Heart left ventricle (tissue), 16 donors: ENCODE measurements at regions not wholly inside any gene's neighbourhood (a gene's known extent, or its start where the extent isn't known, plus 50 kb on each side); places are given as distances from the start of the nearest gene placed in this dataset.
"Not testable (repeated sequence)": the region's sequence is repeated elsewhere in the genome, so short reads cannot be mapped to it uniquely, and the experiment has no call there.

Experiments used
- ATAC-seq, 4 donors: fragments of 200-7000 bp; cut with Tn5 transposase; one replicate each; pipeline ENCODE4 v1.9.1; 2020 to 2022; ENCODE audit warnings: moderate library complexity in 4 of 4, mild to moderate bottlenecking in 3 of 4, moderate number of reproducible peaks in 1 of 4
- DNase-seq, 5 donors: peaks; one replicate each; pipeline ENCODE4 v3.0.0-alpha.2; 2020
- H3K27ac ChIP-seq, 12 donors: fragments of 200-600 bp; sonication (generic) in 4 of 12; one replicate each; pipeline versions ENCODE4 v1.5.0 to v1.8.0; 2016 to 2022; ENCODE audit warnings: mild to moderate bottlenecking in 2 of 12
- H3K27me3 ChIP-seq, 9 donors: fragments of 200-600 bp; sonication (generic) in 2 of 9; one replicate each; pipeline versions ENCODE4 v1.5.1 to v1.8.0; 2016 to 2022; ENCODE audit warnings: mild to moderate bottlenecking in 3 of 9
- H3K36me3 ChIP-seq, 9 donors: fragments of 200-600 bp; sonication (generic) in 2 of 9; one replicate each; pipeline versions ENCODE4 v1.5.0 to v1.8.0; 2018 to 2022; ENCODE audit warnings: mild to moderate bottlenecking in 2 of 9
- H3K4me1 ChIP-seq, 12 donors: fragments of 200-600 bp; sonication (generic) in 4 of 12; one replicate each; pipeline versions ENCODE4 v1.5.0 to v1.8.0; 2016 to 2022; ENCODE audit warnings: mild to moderate bottlenecking in 3 of 12
- H3K4me3 ChIP-seq, 12 donors: fragments of 200-600 bp; sonication (generic) in 4 of 12; one replicate each; pipeline versions ENCODE4 v1.5.0 to v1.8.0; 2017 to 2022; ENCODE audit warnings: mild to moderate bottlenecking in 9 of 12, moderate library complexity in 4 of 12
- H3K9me3 ChIP-seq, 12 donors: fragments of 200-600 bp; sonication (generic) in 4 of 12; one replicate each; pipeline versions ENCODE4 v1.5.0 to v1.8.0; 2016 to 2022; ENCODE audit warnings: mild to moderate bottlenecking in 1 of 12
- POLR2A ChIP-seq, 2 donors: fragments of 450-650 bp; IDR thresholded peaks; one replicate each; pipeline ENCODE4 v1.6.1; 2017; ENCODE audit warnings: antibody characterized with exemption in 2 of 2, mild to moderate bottlenecking in 2 of 2, moderate library complexity in 2 of 2
- WGBS, 4 donors: extraction: QIAGEN DNeasy Blood & Tissue Kit in 2 of 4; methylation state at CpG; one replicate each; pipeline versions ENCODE4 v1.1.5 to v1.1.7; 2013 to 2018; 5-methylcytosine and 5-hydroxymethylcytosine counted together
- intact Hi-C, 10 donors: fragments of 100-400 bp; cut with DNase I; formaldehyde crosslinking; loops; one replicate each; pipeline versions ENCODE4 v1.11.1 to v1.14.2; 2022
- TF ChIP-seq, protein P1 (sequence below), 12 donors: fragments of 200-600 bp; sonication (generic) in 4 of 12; IDR thresholded peaks; one replicate each; pipeline versions ENCODE4 v1.5.0 to v1.8.0; 2018 to 2022; ENCODE audit warnings: antibody characterized with exemption in 12 of 12, mild to moderate bottlenecking in 5 of 12
- donor health status: ischemic (EF 13 %, LVEDD 7.1; RV severe dilation, severe dysfunction).
- donor health status: healthy with polysubstance abuse.
- donor health status: DM: no; HTN: yes; CAD: no.
- donor health status: DM: no; HTN: no; CAD: no.
- donor health status: ischemic (EF 25% LVEDD 6.9; RV normal size, moderate dysfunction).
- donor health status: ischemic (EF 25% LVEDD 5.7; RV mildly dilated, moderate dysfunction).
- donor health status: healthy.
- donor health status: DM: yes; HTN: yes; CAD: no.
- donor health status: ischemic (EF 35%, LVEDD 5.7; RV mildly dilated, moderate dysfunction).
- donor health status: nonischemic (EF 11% LVEDD 7.7; RV severe dilation, severe dysfunction).
- donor health status: DM: yes; HTN: yes; CAD: no.
- donor health status: PGD.
- donor health status: ischemic (EF 29% LVEDD 5.4; RV normal size, mild dysfunction).
- donor health status: nonischemic (EF 23%, LVEDD 6.1; RV moderate dilation, normal function).

DNA sequence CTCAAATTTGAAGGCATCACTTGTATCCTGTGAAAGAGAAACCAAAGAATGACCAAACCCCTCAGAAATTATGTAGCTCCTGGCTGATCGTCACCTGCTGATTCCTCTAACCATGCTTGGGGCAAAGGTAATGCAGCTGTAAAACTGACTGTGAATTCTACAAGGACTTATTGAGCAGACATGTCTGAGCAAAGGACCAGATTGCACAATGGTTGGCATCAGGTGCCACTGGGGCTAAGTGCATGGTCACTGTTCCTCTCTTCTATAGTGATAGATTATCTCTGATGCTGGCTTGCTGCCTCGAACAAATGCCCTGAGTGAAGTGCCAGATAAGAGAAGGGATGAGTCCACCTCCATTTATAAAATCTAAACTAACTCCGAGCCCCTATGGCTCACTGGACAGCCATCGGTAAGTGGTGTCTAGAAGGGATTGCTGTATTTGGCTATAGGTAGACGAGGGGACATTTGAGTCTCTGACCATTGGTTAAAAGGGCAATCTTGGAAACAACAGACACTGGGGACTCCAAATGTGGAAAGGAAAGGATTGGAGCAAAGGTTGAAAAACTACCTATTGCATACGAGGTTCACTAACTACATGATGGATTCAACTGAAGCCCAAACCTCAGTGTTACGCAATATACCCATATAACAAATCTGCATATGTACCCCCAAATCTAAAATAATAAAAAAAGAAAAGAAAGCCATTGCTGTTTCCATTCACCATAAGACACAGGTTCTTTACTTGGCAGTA is 110.7 kb upstream of the IGSF1 start:
- DNase-seq (no peak), ATAC-seq (no peak)
- H3K4me1 ChIP-seq, result no peaks in the 10 kb centered on the region
- intact Hi-C loops, result no loop called here
- H3K4me3 ChIP-seq, result no peak overlapping the region
- H3K36me3 ChIP-seq, result no peaks in the 10 kb centered on the region
- H3K9me3 ChIP-seq, result no peaks in the 10 kb centered on the region
- TF ChIP-seq POLR2A (IDR thresholded peaks at IDR 0.05), result no peak
- TF ChIP-seq, protein P1, sequence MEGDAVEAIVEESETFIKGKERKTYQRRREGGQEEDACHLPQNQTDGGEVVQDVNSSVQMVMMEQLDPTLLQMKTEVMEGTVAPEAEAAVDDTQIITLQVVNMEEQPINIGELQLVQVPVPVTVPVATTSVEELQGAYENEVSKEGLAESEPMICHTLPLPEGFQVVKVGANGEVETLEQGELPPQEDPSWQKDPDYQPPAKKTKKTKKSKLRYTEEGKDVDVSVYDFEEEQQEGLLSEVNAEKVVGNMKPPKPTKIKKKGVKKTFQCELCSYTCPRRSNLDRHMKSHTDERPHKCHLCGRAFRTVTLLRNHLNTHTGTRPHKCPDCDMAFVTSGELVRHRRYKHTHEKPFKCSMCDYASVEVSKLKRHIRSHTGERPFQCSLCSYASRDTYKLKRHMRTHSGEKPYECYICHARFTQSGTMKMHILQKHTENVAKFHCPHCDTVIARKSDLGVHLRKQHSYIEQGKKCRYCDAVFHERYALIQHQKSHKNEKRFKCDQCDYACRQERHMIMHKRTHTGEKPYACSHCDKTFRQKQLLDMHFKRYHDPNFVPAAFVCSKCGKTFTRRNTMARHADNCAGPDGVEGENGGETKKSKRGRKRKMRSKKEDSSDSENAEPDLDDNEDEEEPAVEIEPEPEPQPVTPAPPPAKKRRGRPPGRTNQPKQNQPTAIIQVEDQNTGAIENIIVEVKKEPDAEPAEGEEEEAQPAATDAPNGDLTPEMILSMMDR (IDR thresholded peaks at IDR 0.05), result no peak
- WGBS, 4 donors, result 68 to 81% (median 76%) methylated on average over 7 of the region's 7 CpGs
- H3K27ac ChIP-seq, result no peak overlapping the region
- H3K27me3 ChIP-seq, result peaks cover 0 to 9% (median 0%) of the 10 kb centered on the region in 9 donors

DNA sequence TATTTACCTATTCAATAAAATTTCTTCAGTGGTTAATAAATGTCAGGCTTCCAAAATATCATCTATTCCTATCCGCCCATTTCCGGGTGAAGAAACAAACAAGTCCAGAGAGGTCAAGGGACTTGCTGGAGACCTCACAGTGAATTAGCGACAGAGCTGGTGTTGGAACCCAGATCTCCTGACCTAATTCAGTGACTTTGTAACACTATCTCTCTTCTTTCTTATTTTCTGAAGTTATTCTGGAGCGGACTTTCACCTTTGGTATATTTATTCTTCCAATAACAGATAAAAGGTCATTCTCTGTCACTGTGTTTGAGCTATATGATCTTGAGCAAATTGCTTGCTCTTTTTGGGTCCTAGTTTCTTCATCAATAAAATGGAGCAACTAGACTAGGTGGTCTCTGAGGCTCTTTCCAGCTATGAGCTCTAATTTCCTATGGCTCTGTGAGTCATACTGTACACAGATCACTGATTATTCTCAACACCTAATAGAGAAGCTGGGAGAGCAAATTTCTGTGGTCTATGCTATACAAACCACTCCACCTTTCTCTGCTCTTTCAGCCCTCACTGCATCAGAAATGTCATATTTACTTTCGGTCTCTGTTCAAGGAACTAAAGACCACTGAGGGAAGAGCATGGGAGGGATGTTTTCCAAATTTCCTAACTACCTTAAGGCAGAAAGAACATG is 113.2 kb upstream of the IGSF1 start:
- Histone ChIP-seq H3K9me3 (no peaks in the 10 kb centered on the region), H3K27ac (no peak overlapping the region), H3K36me3 (no peaks in the 10 kb centered on the region), H3K27me3 (no peaks in the 10 kb centered on the region), H3K4me1 (no peaks in the 10 kb centered on the region), H3K4me3 (no peak overlapping the region)
- no peak for TF ChIP-seq POLR2A (IDR thresholded peaks at IDR 0.05)
- TF ChIP-seq, protein P1 (IDR thresholded peaks at IDR 0.05), result no peak
- intact Hi-C loops, result no loop called here
- 70 to 92% (median 86%) methylated on average over 5 of the region's 5 CpGs for WGBS, 4 donors
- no peak for ATAC-seq
- no peak for DNase-seq

DNA sequence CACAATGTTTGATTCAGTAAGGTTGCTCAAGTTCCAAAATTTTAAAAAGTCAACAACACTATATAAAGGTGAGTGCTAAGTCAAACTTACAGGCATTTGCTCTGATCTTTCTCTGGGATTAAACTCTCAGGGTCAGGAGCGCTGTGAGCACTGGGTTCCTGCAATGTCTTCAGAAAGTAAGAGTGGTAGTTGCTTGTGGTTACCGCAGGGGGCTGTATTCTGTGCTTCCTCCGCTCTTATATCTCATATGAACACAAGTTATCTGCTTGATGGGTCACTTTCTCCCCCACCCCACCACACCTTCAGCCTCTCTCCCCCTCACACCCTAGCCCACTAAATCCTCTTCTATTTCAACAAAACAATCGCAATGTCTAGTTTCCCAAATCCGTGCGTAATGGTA is 116.4 kb upstream of the IGSF1 start:
- no peaks in the 10 kb centered on the region for H3K4me1 ChIP-seq
- H3K27me3 ChIP-seq, result no peaks in the 10 kb centered on the region
- WGBS, 4 donors, result 47 to 72% (median 54%) methylated on average over 6 of the region's 6 CpGs
- no peak overlapping the region for H3K27ac ChIP-seq
- H3K36me3 ChIP-seq, result no peaks in the 10 kb centered on the region
- DNase-seq, result no peak
- TF ChIP-seq, protein P1 (IDR thresholded peaks at IDR 0.05), result no peak
- TF ChIP-seq POLR2A (IDR thresholded peaks at IDR 0.05), result no peak
- no peak overlapping the region for H3K4me3 ChIP-seq
- no peaks in the 10 kb centered on the region for H3K9me3 ChIP-seq
- no peak for ATAC-seq
- intact Hi-C loops, result no loop called here

DNA sequence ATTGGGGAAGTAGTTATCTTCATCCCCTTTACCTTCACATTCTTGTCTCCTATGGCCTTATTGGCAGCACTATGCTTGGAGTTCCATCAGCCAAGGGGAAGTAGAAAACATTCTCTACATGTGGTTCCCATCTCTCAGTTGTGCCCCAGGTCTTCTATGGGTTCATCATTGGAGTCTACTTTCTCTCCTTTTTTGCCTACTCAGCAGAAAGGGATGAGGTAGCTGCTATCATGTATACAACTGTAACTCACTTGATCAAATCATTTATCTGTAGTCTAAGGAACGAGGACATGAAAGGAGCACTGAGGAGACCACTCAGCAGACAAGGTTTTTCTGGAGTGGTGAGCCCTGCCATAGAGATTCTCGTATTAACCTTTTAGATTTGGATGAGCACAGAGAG is 119.0 kb upstream of the OR13H1 start:
- no peaks in the 10 kb centered on the region for H3K9me3 ChIP-seq
- DNase-seq (no peak), ATAC-seq (no peak)
- WGBS, 4 donors, result 32 to 64% (median 38%) methylated on average over 2 of the region's 2 CpGs
- intact Hi-C loops, result no loop called here
- H3K4me1 ChIP-seq, result no peaks in the 10 kb centered on the region
- H3K27ac ChIP-seq, result no peak overlapping the region
- TF ChIP-seq POLR2A (IDR thresholded peaks at IDR 0.05), result no peak
- TF ChIP-seq, protein P1 (IDR thresholded peaks at IDR 0.05), result no peak
- H3K36me3 ChIP-seq, result no peaks in the 10 kb centered on the region
- peaks cover 0 to 14% (median 0%) of the 10 kb centered on the region in 9 donors for H3K27me3 ChIP-seq
- no peak overlapping the region for H3K4me3 ChIP-seq

DNA sequence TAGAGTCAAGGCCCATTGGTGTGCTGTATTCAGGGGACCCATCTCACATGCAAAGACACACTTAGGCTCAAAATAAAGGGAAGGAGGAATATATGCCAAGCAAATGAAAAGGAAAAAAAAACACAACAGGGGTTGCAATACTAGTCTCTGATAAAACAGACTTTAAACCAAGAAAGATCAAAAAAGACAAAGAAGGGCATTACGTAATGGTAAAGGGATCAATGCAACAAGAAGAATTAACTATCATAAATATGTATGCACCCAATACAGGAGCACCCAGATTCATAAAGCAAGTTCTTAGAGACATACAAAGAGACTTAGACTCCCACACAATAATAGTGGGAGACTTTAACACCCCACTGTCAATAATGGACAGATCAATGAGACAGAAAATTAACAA is 113.4 kb upstream of the OR13H1 start:
- H3K27me3 ChIP-seq, DNase-seq, H3K4me1 ChIP-seq, H3K27ac ChIP-seq, H3K36me3 ChIP-seq, intact Hi-C loops, H3K4me3 ChIP-seq, H3K9me3 ChIP-seq, ATAC-seq: not testable (repeated sequence)
- 67 to 96% (median 78%) methylated on average over 1 of the region's 1 CpG for WGBS, 4 donors
